ENCODE measurements at regions not wholly inside any gene's neighbourhood (a gene's known extent, or its start where the extent isn't known, plus 50 kb on each side); places are given as distances from the start of the nearest gene placed in this dataset.
A peak's percentile ranks its signal among the peaks of the same experiment; 100 is the strongest.

DNA sequence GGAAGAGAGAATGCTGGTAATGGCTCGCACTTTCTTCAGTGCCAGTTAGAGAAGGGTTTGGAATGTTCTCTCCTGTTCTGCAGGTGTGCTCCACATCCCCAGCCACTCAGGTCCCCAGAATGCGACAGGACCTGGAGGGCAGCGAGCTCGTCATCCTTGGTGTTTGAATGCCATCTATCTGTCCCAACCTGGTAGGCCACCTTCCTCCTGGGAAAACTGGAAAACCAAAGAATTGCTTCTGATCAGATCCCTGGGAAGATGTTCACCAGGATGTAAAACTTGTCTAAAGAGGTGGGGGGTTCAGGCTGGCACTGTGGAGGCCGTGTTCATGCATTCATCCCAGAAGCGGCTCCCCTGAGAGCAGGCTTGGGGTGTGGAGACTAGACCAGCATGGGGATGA lies 379.5 kb downstream of the GLRX3 start:
- Histone ChIP-seq H3K79me2 (ENCODE audit: insufficient read depth, low read length) (no peaks in the 10 kb centered on the region), H3T11ph (ENCODE audit: low read length) (no peak overlapping the region), H2BK5ac (ENCODE audit: insufficient read length, low read length) (no peak overlapping the region), H2BK15ac (ENCODE audit: low read depth, low read length) (no peak overlapping the region), H2BK120ac (ENCODE audit: low read depth, low read length, poor library complexity, severe bottlenecking) (no peak overlapping the region), H3K9me3 (ENCODE audit: control insufficient read depth, low read depth, low read length) (no peaks in the 10 kb centered on the region), H3K56ac (ENCODE audit: insufficient read length, low read depth, low read length) (no peak overlapping the region), H3K27me3 (ENCODE audit: insufficient read depth, low read length) (no peaks in the 10 kb centered on the region), H4K5ac (ENCODE audit: insufficient read length, low read depth, low read length) (no peak overlapping the region), H3K4ac (ENCODE audit: low read depth, low read length) (no peak overlapping the region), H4K91ac (ENCODE audit: insufficient read length, low read depth, low read length) (no peak overlapping the region), H2AK5ac (ENCODE audit: insufficient read length, low read length) (no peak overlapping the region), H4K8ac (replicated peaks; ENCODE audit: insufficient read length, low read depth, low read length) (no peak overlapping the region), H4K20me1 (ENCODE audit: control insufficient read depth, insufficient read depth, insufficient read length) (no peaks in the 10 kb centered on the region), H3K4me2 (ENCODE audit: insufficient read depth, insufficient read length, low read length) (no peak overlapping the region), H2AFZ (ENCODE audit: low read length) (no peak overlapping the region), H3K4me1 (ENCODE audit: insufficient read depth, low read length) (no peaks in the 10 kb centered on the region), H3K27ac (ENCODE audit: insufficient read length, low read depth, low read length) (no peak overlapping the region), H3K79me1 (ENCODE audit: insufficient read depth, low read depth, low read length, poor library complexity, severe bottlenecking) (no peaks in the 10 kb centered on the region), H3K23ac (ENCODE audit: insufficient read length, low read depth, low read length) (no peak overlapping the region), H2BK12ac (ENCODE audit: insufficient read length, low read depth, low read length) (no peak overlapping the region), H3K9ac (ENCODE audit: extremely low read depth, insufficient read length, low read length) (no peak overlapping the region), H3K18ac (ENCODE audit: insufficient read length, low read depth, low read length) (no peak overlapping the region), H3K14ac (ENCODE audit: insufficient read depth, low read length) (no peak overlapping the region), H3K23me2 (ENCODE audit: insufficient read length, low read depth, low read length, poor library complexity, severe bottlenecking) (no peaks in the 10 kb centered on the region), H2BK20ac (ENCODE audit: low read depth, low read length, poor library complexity, severe bottlenecking) (no peak overlapping the region)
- no CpG with 5 or more reads among the region's 6 CpGs for WGBS (ENCODE audit: extremely low coverage, insufficient read length, low lambda C conversion rate)
- H3K27me3 Mint-ChIP-seq (ENCODE audit: low read depth): peaks cover 6% of the 10 kb centered on the region
- no peak for DNase-seq
- no peaks in the 10 kb centered on the region for H3K4me1 Mint-ChIP-seq
- H3K9me3 Mint-ChIP-seq: peaks cover 0 to 3% of the 10 kb centered on the region in 2 experiments; a peak in 1 of 5 replicates
- H3K36me3 Mint-ChIP-seq (ENCODE audit: insufficient read depth in 1 of 3, low read depth in 3 of 3): no peaks in the 10 kb centered on the region
- H3K4me3 Mint-ChIP-seq: no peak overlapping the region
- H3K27ac Mint-ChIP-seq: no peak overlapping the region
- TF ChIP-seq CTCF (conservative IDR thresholded peaks at IDR 0.05): peak; percentile 29; the same call in 2 of the 3 replicates

Measured in H9 (cell line).